GM10266 (cell line): ENCODE measurements at regions not wholly inside any gene's neighbourhood (a gene's known extent, or its start where the extent isn't known, plus 50 kb on each side); places are given as distances from the start of the nearest gene placed in this dataset.

Experiments used
- DNase-seq: peaks from one replicate; pipeline ENCODE4 v3.0.0; 2012; ENCODE audit errors: extremely low spot score
- CTCF ChIP-seq: IDR thresholded peaks from 2 replicates; pipeline ENCODE4 v1.5.1; 2012; ENCODE audit warnings: mild to moderate bottlenecking, low read depth; ENCODE audit not compliant: control insufficient read depth, insufficient read depth; ENCODE audit errors: missing control alignments

- DNase-seq = no peak
- TF ChIP-seq CTCF = no peak
Measured at GRCh38 chr3:16053794-16054193, 120.7 kb upstream of the GALNT15 start.

- no peak for DNase-seq
- TF ChIP-seq CTCF = no peak
Measured at GRCh38 chr3:16055606-16056211, 118.8 kb upstream of the GALNT15 start.

GRCh38 chr3:16056217-16056616, 118.3 kb upstream of the GALNT15 start:
- no peak for DNase-seq
- no peak for TF ChIP-seq CTCF

- DNase-seq = no peak
- TF ChIP-seq CTCF = no peak
Measured at GRCh38 chr3:16058521-16058920, 116.0 kb upstream of the GALNT15 start.

GRCh38 chr3:16059081-16059537, 115.4 kb upstream of the GALNT15 start:
- no peak for TF ChIP-seq CTCF
- DNase-seq = no peak

- DNase-seq = no peak
- TF ChIP-seq CTCF = no peak
Measured at GRCh38 chr3:16059711-16060357, 114.6 kb upstream of the GALNT15 start.

GRCh38 chr3:16060358-16060852, 114.1 kb upstream of the GALNT15 start:
- TF ChIP-seq CTCF = no peak
- no peak for DNase-seq
